ENCODE measurements at regions not wholly inside any gene's neighbourhood (a gene's known extent, or its start where the extent isn't known, plus 50 kb on each side); places are given as distances from the start of the nearest gene placed in this dataset.

DNA sequence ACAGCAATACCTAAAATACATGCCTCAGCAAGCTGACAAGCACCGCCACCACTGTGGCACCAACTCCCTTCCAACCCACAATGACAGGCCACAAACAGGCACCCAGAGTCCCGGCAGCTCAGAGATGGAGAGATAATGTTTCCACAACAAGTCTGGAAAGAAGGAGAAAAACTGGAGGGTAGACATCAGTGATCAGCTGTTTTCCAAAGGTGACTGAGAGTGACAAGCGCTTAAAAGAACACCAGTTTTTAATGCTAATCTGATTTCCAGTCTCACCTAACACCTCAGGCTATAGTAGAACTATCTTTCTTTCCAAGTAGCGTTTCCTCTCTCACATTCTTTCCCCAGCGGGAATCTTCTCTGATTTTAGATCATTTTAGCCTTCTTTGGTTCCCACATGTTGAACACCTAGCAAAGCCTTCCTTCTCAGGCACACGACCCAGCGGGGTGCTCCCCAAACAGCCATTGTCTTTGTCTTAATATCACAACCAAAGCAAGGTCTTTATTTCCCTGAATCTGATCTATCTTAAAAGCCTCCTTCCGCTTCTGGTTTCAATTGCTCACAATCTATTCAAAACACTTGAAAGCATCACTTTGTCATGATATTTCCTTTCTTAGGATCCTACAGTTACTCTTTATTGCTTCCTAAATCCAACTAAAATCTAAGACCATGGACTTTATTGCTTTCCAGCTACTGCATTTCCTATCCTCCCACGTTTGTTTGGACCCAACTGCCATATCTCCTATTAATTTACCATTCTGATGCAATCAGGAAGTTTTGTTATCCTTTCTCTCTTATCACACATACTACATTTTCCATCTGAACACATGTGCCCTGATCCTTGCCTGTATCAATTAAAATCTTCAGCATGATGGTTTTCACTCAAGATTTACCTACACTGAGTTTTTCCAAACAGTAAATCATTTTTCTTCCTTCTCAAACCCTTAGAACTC lies 282.7 kb downstream of the ADGB start:
- ATAC-seq (no peak), DNase-seq (no peak)
- Histone ChIP-seq H4K20me1 (ENCODE audit: low read length) (no peaks in the 10 kb centered on the region), H3K9me2 (replicated peaks; ENCODE audit: low read length) (no peaks in the 10 kb centered on the region), H3K27ac (ENCODE audit: low read length) (no peak overlapping the region), H3K9me3 (ENCODE audit: low read length) (no peaks in the 10 kb centered on the region), H3K4me2 (ENCODE audit: low read length) (no peak overlapping the region), H3K27me3 (ENCODE audit: low read length) (no peaks in the 10 kb centered on the region), H3K9ac (ENCODE audit: low read length) (no peak overlapping the region), H3F3A (ENCODE audit: low read length, unreplicated experiment) (no peaks in the 10 kb centered on the region), H3K36me3 (ENCODE audit: low read depth, low read length) (no peaks in the 10 kb centered on the region), H2AFZ (ENCODE audit: low read length) (no peak overlapping the region), H3K4me3 (ENCODE audit: low read length) (no peak overlapping the region), H3K79me2 (ENCODE audit: low read length) (no peaks in the 10 kb centered on the region), H3K4me1 (ENCODE audit: insufficient read depth, low read length) (peaks cover 12% of the 10 kb centered on the region)
- no TSS peak for BruUV-seq (replicated peaks)
- TF ChIP-seq EZH2 (IDR thresholded peaks at IDR 0.05; ENCODE audit: low read length, unreplicated experiment) (no peak), CTCF (conservative IDR thresholded peaks at IDR 0.05; ENCODE audit: low read depth, low read length) (no peak), EZH2phosphoT487 (IDR thresholded peaks at IDR 0.05; ENCODE audit: borderline replicate concordance, low read length) (no peak)
- intact Hi-C loops (cut with micrococcal nuclease) = no loop called here
- CTCF ChIA-PET = no interaction called here
- POLR2A ChIA-PET (ENCODE audit: unreplicated experiment) = no interaction called here

GRCh38 chr6:146883640-146884531 lies 285.1 kb downstream of the ADGB start:
- CTCF ChIA-PET = no interaction called here
- Histone ChIP-seq H3K4me3 (ENCODE audit: low read length) (no peak overlapping the region), H3K79me2 (ENCODE audit: low read length) (no peaks in the 10 kb centered on the region), H3K9ac (ENCODE audit: low read length) (no peak overlapping the region), H2AFZ (ENCODE audit: low read length) (no peak overlapping the region), H3K36me3 (ENCODE audit: low read depth, low read length) (no peaks in the 10 kb centered on the region), H3K4me2 (ENCODE audit: low read length) (no peak overlapping the region), H3K27me3 (ENCODE audit: low read length) (no peaks in the 10 kb centered on the region), H3K4me1 (ENCODE audit: insufficient read depth, low read length) (peaks cover 3% of the 10 kb centered on the region), H4K20me1 (ENCODE audit: low read length) (no peaks in the 10 kb centered on the region), H3K9me2 (replicated peaks; ENCODE audit: low read length) (no peaks in the 10 kb centered on the region), H3K9me3 (ENCODE audit: low read length) (no peaks in the 10 kb centered on the region), H3K27ac (ENCODE audit: low read length) (no peak overlapping the region), H3F3A (ENCODE audit: low read length, unreplicated experiment) (no peaks in the 10 kb centered on the region)
- intact Hi-C loops (cut with micrococcal nuclease) = no loop called here
- ATAC-seq (no peak), DNase-seq (no peak)
- BruUV-seq (replicated peaks) = no TSS peak
- TF ChIP-seq EZH2 (IDR thresholded peaks at IDR 0.05; ENCODE audit: low read length, unreplicated experiment) = no peak
- no peak for TF ChIP-seq EZH2phosphoT487 (IDR thresholded peaks at IDR 0.05; ENCODE audit: borderline replicate concordance, low read length)
- no peak for TF ChIP-seq CTCF (conservative IDR thresholded peaks at IDR 0.05; ENCODE audit: low read depth, low read length)
- POLR2A ChIA-PET (ENCODE audit: unreplicated experiment) = no interaction called here

All from PC-3 (cell line).